Ureter (tissue), 1 donor: ENCODE measurements at regions not wholly inside any gene's neighbourhood (a gene's known extent, or its start where the extent isn't known, plus 50 kb on each side); places are given as distances from the start of the nearest gene placed in this dataset.

ENCODE experiments used
- DNase-seq: peaks from one replicate; pipeline ENCODE4 v3.0.0-alpha.2; 2020; ENCODE audit warnings: low spot score
- donor health status: DM: yes; HTN: yes; CAD: no.

DNA sequence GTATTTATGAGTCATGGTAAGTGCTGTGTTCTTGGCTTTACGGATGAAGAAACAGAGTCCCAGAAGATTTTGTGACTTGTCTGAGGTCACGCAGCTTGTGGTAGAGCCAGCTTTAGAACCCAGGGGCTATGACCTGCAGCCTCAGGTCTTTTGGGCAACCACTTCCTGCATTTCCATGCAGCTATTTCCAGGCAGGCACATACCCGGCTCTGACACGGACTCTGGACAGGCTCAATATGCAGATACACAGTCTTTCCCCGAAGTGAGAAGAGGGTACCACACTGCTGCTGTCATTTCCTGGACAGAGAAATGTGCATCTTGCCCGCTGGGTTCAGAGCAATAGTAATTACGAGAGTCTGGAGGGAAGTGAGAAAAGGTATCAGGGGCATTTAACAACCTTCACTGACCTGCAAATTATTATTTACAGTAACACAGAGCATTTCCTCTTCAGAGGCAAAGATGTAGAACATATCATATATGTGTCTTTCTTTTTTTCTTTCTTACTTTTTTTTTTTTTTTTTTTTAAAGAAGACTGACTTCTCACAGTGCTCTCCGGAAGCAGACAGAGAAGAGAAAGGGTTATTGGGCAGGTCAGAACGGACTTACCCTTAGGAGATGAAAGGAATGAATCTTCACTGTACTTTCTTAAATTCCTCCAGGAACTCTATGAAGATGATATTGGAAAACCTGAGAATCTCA is 185.1 kb downstream of the CLIC5 start:
- no peak for DNase-seq

DNA sequence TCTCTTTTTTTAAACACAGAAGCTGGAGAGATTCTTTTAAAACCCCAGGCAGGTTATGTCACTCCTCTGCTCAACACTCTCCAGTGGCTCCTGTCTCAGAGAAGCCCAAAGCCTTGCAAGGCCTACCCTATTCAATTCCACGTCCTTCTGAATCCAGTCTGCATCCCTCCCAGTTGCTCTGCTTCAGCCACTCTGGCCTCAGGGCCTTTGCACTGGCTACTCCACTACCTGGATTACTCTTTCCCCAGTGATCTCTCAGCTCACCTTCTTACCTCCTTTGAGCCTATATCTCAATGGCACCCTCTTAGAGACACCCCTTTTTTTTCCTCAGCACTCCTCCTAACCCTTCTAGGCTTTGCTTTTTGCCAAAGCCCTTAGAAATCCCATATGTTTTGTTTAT is 185.8 kb downstream of the CLIC5 start:
- no peak for DNase-seq

DNA sequence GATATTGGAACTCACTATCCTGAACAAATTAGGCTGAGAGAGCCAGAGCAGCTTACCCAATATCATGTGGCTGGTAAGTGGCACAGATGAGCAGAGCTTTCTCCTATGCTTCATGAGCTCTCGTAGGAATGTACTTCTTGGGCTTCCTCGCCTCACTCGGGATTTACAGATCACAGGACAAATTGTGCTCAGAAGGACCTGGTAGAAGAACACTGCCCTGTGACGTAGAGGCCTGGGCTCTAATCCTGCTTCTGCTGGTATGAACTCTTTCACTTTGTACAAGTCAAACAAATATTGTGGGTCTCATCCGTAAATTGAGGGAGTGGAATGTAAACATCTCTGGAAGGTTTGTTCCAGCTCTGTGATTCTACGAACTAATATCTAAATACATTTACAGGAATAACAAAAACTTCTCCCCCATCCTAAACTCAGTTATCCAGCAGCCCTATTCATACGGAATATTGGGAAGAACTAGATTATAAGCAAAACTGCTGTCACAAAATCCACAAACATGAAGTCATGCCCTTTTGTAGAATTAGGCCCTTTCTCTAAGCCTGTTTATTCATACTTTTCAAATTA is 187.6 kb downstream of the CLIC5 start:
- no peak for DNase-seq

DNA sequence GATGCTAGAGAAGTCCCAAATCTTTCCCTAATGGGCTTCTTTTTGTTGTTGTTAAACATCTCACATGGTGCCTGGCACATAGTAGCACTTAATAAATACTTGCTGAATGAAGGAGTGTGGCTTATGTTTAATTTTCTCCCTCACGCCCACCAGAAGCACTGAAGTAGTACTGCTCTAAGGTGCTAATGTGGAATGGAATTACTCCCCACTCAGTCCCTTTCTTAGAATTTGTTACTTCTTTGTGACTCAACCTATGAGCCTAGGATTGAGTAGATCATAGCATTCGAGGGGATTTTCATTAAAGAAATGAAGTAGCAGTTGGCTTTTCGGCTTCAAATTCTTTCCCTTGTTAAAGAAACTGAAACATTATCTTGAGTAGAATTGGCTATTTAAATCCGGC is 192.8 kb downstream of the CLIC5 start:
- DNase-seq, result no peak

DNA sequence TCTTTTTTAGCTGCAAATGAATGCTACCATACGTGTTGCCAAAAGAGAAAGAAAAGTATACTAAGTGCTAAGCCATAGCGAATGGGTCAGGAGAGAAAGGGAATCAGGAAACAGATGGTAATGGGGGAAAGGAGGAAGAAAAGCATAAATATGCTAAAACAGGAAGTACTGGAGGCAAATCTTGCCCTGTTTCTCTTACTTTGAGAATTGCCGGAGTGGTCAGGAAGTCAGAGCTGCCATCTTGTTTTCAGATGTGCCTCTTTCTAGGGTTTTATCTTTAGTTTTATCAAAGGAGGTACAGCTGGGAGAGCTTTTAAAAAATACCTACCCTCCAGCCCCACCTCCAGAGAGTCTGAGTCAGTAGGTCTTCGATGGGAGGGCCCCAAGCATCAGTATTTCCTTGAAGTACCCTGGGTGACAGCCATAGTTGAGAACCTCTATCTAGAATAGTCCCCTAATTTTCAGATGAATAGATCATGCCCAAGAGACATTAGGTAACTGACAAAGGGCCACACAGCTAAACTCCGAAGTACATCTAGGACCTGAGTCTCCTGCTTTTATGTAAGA is 193.3 kb downstream of the CLIC5 start:
- no peak for DNase-seq

DNA sequence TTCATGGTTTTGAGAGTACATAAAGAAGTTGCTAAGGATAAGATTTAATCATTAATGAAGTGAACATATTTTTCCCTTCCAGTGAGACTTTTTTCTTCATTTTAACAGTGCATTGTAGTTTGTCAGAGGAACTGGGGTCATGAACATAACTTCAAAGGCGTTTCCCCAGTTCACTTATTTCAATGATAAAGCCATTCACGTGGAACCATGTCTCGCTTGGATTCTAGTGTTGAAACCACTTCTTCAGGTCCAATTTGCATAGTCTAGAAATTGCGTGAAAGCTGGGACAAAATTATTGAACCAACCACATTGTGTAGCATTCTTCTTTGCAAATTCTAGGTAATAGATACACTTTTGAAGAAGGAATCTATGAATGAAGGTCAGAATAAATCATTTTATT is 197.0 kb downstream of the CLIC5 start:
- DNase-seq, result no peak

DNA sequence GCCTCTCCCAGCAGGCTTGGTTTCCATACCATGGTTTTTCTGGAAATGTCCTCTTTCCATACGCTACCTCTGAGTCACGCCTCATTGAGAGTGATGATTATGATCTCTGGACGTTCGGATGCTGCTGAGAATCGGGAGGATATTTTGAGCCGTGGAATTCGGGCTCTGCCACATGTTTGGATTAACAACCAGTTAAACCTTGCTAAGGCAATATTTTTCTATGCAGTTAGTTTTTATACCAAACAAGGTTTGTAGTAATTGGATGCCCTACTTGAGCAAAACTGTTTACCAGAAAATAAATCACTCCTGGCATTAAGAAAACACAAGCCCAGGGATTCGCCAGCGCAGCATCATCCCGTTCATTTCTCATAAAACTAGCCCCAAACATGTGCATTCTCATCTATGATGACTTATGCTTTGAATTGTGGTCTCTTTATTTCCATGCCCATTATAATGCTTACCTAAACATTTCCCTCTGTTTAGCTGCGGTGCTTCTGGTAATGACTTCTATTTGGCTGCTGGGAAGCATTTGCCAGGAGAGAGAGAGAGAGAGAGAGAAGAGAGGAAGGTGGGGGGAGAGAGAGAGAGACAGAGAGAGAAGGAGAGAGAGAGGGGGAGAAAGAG is 198.9 kb downstream of the CLIC5 start:
- DNase-seq, result no peak

DNA sequence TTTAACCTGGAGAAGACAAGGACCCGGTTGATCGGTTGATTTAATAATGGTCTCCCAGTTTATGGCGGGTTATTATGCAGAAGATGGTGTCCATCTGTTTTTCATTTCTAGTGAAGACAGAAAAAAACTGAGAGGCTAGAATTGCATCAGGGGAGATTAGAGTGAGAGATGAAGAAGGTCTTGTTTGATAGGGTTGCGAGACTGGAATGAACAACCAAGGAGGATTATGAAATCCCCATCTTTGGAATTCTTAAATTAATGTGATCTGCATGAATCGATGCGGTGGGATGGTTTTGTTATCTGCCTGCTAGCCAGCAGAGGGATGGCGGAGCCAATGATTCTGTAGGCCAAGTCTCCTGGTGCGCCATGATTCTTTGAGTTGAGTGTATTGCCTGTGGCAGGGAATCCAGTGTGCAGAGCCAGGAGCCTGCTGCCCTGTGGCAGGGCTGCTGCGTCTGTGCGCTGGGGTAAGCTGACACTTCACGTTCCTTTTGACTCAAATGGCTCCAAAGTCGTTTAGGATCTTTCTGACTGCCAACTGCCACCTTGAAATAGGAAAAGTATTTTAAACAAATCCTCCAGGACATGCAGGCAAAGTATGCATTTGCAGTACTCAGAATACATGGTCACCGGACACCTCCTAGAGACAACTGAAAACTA is 200.1 kb downstream of the CLIC5 start:
- no peak for DNase-seq

DNA sequence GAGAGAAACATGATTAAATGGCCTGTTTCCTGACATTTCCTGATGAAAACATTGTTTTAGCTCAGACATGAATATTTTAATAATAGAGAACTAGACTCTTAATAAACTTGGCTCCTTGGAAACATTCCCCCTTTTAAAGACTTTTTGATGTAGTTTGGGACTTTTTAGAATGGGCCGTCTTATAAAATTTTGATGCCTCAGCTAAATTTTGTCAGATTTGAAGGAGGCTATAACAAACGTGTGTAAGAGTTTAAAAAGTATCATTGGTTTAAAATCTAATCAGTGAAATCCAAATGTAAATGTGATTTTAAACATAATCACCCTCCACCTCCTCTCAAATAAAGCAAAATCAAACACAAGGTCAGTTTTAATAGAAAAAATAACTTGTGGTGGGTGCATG is 200.9 kb downstream of the CLIC5 start:
- no peak for DNase-seq

DNA sequence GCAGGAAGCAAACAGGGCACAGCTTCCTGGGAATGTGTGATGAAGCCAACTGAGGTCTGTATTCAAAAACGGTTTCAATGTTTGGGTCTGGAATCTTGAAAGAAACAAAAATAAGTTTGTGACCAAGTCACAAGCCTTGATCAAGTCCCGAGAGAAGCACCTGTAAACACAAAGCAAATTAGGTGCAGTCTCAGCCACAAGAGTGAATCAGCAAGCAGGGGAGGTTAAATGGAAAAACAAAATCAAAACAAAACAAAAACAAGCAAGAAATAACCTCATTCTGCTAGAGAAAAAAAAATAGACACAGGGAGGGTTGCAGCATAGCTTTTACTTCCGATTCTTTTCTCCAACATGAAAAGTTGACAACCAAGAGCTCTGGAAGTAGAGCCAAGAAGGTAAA is 201.7 kb downstream of the CLIC5 start:
- DNase-seq, result no peak

DNA sequence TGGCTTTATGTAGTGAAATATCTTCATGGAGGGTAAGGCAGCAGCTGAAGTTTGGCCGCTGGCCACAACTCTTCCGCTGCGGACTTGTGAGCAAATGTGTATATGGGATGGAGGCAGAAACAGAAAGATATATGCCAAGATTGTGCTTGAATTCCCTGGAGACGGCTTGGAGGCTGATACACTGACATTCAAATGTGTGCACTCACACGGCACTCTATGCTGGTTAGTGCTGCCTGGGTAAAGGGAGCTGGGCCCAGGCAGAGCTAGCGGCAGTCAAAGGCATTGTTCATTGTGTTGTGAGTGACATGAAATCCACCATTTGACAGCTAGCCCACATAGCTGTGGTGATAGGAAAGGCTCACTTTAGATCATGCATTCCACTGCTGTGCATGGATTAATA is 202.7 kb downstream of the CLIC5 start:
- no peak for DNase-seq

DNA sequence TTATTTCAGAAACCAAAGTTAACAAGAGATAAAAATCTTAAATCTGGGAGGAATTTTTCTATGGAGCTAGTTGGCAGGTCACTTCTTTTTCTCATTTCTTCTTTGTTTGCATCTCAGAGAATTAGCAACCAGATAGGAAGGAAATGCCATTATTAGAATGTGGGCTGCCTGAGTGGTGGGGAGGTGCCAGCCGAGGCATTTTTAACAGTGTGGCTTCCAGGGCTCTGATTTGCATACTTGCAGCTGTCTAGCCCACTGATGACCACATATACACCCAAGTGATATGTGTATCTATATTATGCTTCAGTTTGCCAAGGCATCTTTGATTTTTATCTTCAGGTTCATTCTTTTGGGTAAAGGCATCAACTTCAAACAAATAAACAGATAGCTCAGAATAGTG is 206.7 kb downstream of the CLIC5 start:
- DNase-seq, result no peak

DNA sequence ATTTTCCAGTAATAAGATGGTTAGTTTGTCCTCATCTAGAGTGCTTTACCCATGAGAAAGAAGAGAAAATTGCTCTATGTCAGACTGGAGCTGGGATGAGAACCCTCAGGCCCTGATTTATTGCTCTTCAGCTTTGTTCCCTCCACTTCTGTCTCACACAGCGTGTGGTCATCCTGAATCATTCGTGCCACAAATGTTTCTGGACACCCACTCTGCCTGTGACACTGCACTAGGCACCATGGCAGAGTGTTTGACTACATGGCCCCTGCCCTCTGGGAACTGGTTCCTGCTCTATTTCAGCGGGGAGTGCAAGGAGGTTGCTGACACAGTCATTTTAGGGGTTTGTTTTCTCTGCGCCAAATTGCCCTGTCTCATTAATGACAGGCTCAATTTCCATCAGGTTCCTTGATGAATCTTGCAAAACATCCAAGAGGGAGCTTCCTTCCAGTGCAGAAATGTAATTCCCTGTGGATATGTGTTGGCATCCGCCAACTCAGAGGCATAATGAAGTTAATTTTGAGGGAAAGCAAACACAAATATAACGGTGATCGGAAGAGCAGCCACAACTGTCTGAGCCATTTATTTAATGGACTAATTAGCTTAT is 207.5 kb downstream of the CLIC5 start:
- no peak for DNase-seq

DNA sequence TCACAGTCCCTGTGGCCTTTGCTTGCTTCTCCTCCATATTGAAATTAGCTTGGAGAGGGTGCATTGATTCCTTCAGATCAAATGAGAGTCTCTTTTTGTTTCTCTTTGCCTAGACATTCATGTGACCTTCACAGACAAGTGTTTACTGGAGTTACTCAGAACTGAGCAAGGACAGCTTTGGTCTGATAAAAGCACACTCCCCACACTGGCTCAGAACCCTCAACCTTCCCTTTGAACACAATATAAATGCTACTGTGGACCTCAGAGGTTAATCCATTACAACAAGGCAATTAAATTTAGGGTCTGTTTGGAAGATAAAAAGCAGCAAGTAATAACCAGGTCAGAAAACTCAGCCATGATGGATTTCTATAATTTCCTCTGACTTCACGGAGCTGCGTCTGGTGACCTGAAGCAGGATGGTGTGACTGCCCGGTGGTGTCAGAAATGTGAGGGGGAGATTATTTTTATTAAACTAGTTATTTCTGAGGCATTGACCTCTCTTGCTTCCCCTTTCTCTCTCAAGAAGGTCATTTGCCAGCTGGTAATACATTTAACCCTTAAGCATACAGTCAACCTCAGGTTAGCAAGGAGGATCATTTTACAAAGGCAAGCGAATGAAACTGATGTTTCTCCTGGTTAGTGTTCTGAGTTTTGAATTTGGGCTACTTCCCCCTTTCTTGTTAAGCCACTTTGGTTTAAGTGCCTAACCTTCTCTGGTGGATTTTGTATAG is 208.2 kb downstream of the CLIC5 start:
- DNase-seq, result no peak

DNA sequence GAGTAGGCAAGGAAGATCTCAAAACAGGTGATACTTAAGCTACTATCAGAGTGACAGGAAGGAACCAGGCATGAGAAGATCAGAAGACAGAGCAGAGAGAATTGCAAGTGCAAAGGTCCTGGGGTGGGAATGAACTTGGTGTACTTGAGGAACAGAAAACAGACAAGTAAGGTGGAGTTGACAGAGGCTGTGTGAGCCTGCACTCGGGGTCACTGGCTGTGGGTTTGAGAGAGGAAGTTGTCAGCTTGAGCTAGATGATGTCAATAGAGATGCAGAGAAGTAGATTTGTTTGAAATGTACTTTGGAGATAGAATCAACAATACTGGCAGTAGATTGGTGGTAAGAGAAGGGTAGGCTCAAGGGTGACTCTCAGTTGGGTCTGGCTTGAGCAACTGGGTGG is 209.5 kb downstream of the CLIC5 start:
- DNase-seq, result no peak

DNA sequence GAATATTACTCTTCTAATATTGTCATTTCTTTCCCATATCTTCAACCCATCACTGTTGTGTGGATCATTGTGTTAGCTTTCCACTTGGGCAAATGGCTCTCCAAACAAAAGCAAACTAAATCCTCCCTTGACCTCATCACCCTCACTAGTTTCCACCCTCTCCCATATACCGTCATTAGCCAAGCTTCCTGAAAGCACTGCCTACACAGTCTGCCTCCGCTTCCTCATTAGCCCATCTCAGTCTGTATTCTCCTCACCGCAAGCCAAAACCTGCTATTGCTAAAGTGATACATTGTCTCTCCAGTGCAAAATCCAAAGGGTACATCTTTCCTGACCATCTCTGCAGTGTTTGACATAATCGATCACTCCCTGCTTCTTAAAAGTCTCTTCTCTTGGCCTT is 212.6 kb downstream of the CLIC5 start:
- DNase-seq, result no peak

DNA sequence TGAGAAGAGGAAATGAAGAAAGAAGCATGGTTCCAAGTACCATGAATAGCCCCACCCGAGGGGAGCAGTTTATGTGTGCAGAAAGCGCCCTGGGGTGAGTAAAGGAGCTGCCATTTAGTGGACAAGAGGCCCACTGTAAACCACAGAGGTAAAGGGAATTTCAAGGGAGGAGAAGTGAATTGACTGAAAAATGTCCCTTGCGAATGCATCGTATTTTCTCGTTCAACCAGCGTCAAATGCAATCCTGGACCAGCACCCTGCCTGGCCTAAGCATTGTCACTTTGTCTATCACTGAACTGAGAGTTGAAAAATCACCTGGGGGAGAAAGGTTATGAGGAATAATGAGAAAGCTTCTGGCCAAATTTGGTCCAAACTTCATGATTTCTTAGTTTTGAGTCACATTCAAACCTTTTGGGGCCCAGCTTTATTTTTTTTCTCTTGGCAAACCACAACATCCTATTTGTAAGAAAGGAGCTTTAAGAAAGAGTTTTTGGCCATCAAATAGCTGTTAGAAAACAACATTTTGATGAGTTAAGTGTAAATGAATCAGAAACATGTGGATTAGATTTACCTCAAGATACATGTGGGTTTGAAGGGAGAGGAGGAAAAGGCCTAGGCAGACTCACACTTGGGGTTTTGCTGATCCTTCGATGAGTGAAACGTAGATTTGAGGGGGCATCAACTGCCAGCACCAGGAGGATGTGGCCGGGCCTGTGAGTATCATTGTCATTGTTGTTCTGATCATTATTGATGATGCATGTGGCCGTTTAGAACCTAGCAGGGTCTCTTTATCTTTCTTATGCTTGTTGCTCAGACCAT is 214.0 kb downstream of the CLIC5 start:
- DNase-seq, result no peak

DNA sequence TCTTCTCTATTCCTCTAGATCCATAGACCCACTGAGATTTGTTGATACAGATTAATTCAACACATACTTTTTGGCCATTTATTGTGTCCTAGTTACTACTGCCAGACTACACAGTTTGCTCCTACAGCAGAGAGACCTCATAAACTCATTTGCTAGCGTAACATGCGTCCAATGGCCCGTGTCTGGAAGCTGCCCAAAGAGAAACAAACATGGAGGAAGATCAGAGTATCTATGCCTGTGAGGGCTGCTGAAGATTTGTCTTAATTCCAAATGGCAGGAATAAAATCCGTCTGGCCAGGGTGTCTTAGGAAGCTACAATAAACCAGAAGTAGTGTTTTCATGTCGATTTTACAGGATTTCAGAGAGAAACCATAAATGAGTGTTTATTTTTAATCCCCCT is 214.7 kb downstream of the CLIC5 start:
- DNase-seq, result no peak

DNA sequence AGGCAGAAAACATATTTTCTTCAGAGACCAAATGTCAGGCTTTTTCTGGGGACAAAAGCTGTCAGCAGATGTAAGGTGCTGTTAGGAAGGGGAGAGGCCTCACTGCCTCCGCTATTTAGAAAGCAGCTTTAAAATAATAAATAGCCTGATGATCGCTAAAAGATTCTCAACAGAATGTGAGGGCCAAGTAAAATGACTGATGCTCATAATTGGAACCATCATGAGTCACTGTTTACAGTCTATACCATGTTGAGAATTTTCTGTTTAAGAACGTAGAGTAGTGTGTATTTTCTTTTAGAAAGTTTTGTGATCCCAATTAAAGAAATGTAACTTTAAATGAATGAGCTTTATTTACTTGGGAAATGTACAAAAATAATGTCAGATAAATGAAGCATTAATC is 220.0 kb downstream of the CLIC5 start:
- DNase-seq, result no peak

DNA sequence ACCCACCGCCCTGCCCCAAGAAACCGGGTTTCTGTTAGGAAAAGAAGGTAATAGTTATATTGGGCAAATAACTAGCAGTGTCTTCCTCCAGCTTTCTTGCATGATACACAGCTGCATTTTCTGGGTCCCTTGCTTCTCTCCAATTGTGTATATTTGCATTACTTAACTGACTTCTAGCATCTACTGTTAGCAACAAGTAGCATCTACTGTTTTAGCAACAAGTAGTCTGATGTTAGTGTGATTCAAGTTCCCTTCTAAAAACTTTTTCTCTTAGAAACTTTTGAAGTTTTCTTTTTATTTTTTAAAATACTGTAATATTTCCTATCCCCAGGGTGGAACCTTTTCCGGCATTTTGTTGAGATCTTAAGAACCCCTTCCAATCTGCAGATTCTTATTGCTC is 221.2 kb downstream of the CLIC5 start:
- DNase-seq, result no peak
